SU-DHL-6 (cell line): ENCODE measurements at regions not wholly inside any gene's neighbourhood (a gene's known extent, or its start where the extent isn't known, plus 50 kb on each side); places are given as distances from the start of the nearest gene placed in this dataset.

Experiments used
- H2AFZ ChIP-seq: fragments of 200-600 bp; sonication (generic); 2 replicates; pipeline ENCODE4 v1.6.1; 2014; ENCODE audit warnings: low read depth, mild to moderate bottlenecking, moderate library complexity, mixed read lengths, antibody characterized with exemption, low read length; ENCODE audit not compliant: severe bottlenecking
- H3F3A ChIP-seq: fragments of 200-600 bp; shearing (Covaris generic); 2 replicates; pipeline ENCODE4 v1.6.0; 2016; ENCODE audit warnings: antibody characterized with exemption, mild to moderate bottlenecking; ENCODE audit not compliant: insufficient read depth
- H3K27ac ChIP-seq: fragments of 200-600 bp; sonication (generic); 2 replicates; pipeline ENCODE4 v1.5.1; 2016; ENCODE audit warnings: low read depth, mild to moderate bottlenecking, low read length, moderate library complexity, mixed read lengths
- H3K27me3 ChIP-seq: fragments of 200-600 bp; sonication (generic), shearing (Covaris generic); 2 replicates; pipeline ENCODE4 v1.6.0; 2014; ENCODE audit warnings: mild to moderate bottlenecking, low read length
- H3K36me3 ChIP-seq: fragments of 200-600 bp; sonication (generic); 2 replicates; pipeline ENCODE4 v1.6.1; 2014; ENCODE audit warnings: mild to moderate bottlenecking, low read length, mixed read lengths
- H3K4me2 ChIP-seq: fragments of 300-600, 200-600 bp; shearing (Covaris generic), sonication (generic); 2 replicates; pipeline ENCODE4 v1.6.0; 2014; ENCODE audit warnings: low read length, low read depth, mild to moderate bottlenecking; ENCODE audit not compliant: poor library complexity, severe bottlenecking
- H3K4me3 ChIP-seq: fragments of 200-600 bp; sonication (generic); 2 replicates; pipeline ENCODE4 v1.5.1; 2014; ENCODE audit warnings: antibody characterized with exemption, low read length, mild to moderate bottlenecking, mixed read lengths; ENCODE audit not compliant: insufficient read depth, poor library complexity, severe bottlenecking
- H3K79me2 ChIP-seq: fragments of 200-600 bp; sonication (generic); 2 replicates; pipeline ENCODE4 v1.6.1; 2014; ENCODE audit warnings: mild to moderate bottlenecking, low read length, moderate library complexity; ENCODE audit not compliant: insufficient read depth
- H3K9ac ChIP-seq: fragments of 200-600 bp; sonication (generic); 2 replicates; pipeline ENCODE4 v1.7.0; 2014; ENCODE audit warnings: mild to moderate bottlenecking, low read length
- H3K9me2 ChIP-seq: fragments of 200-600 bp; sonication (generic); replicated peaks from 2 replicates; pipeline ENCODE4 v1.6.1; 2014; ENCODE audit warnings: low read length; ENCODE audit not compliant: insufficient read depth
- H3K9me3 ChIP-seq: fragments of 200-600 bp; sonication (generic); 2 replicates; pipeline ENCODE4 v1.6.1; 2014; ENCODE audit warnings: low read length, mixed read lengths; ENCODE audit not compliant: insufficient read depth
- H4K20me1 ChIP-seq: fragments of 200-600 bp; sonication (generic); 2 replicates; pipeline ENCODE4 v1.6.1; 2014; ENCODE audit warnings: low read depth, mild to moderate bottlenecking, antibody characterized with exemption, low read length, moderate library complexity, mixed read lengths
- CTCF ChIP-seq: fragments of 200-600 bp; sonication (generic); IDR thresholded peaks from one replicate; pipeline ENCODE4 v1.5.1; 2017; ENCODE audit warnings: antibody characterized with exemption, mild to moderate bottlenecking, low read length, moderate library complexity; ENCODE audit not compliant: insufficient read depth, poor library complexity, severe bottlenecking
- EZH2phosphoT487 ChIP-seq: fragments of 200-600 bp; sonication (generic), shearing (Covaris generic); conservative IDR thresholded peaks from 2 replicates; pipeline ENCODE4 v1.6.1; 2018; ENCODE audit warnings: mild to moderate bottlenecking, antibody characterized with exemption, low read length, moderate library complexity, mixed read lengths

GRCh38 chr21:31543191-31543590 lies 116.3 kb upstream of the SOD1 start:
- Histone ChIP-seq H2AFZ (no peak overlapping the region), H3K36me3 (no peaks in the 10 kb centered on the region; the same call in 1 of the 2 replicates), H3K9ac (no peak overlapping the region), H3K9me3 (no peaks in the 10 kb centered on the region), H3K9me2 (no peaks in the 10 kb centered on the region), H3K4me3 (no peak overlapping the region), H4K20me1 (0 out of 2 replicates have a peak, but pooled peaks cover 7% of the 10 kb centered on the region), H3K79me2 (peaks cover 81% of the 10 kb centered on the region), H3F3A (peaks cover 5% of the 10 kb centered on the region; the same call in 1 of the 2 replicates), H3K27ac (no peak overlapping the region), H3K27me3 (no peaks in the 10 kb centered on the region), H3K4me2 (no peak overlapping the region)
- TF ChIP-seq CTCF (no peak), EZH2phosphoT487 (no peak)

- no peaks in the 10 kb centered on the region; the same call in 1 of the 2 replicates for H3K36me3 ChIP-seq
- H4K20me1 ChIP-seq, result 0 out of 2 replicates have a peak, but pooled peaks cover 7% of the 10 kb centered on the region
- H3K27me3 ChIP-seq, result no peaks in the 10 kb centered on the region
- peaks cover 87% of the 10 kb centered on the region for H3K79me2 ChIP-seq
- no peak overlapping the region for H2AFZ ChIP-seq
- no peak overlapping the region for H3K4me3 ChIP-seq
- peaks cover 5% of the 10 kb centered on the region; the same call in 1 of the 2 replicates for H3F3A ChIP-seq
- TF ChIP-seq CTCF, result no peak
- no peak for TF ChIP-seq EZH2phosphoT487
- H3K9me2 ChIP-seq, result no peaks in the 10 kb centered on the region
- no peak overlapping the region for H3K27ac ChIP-seq
- no peak overlapping the region for H3K4me2 ChIP-seq
- H3K9ac ChIP-seq, result no peak overlapping the region
- no peaks in the 10 kb centered on the region for H3K9me3 ChIP-seq
Observed at GRCh38 chr21:31538816-31539215, 120.7 kb upstream of the SOD1 start.

GRCh38 chr21:31537872-31538576 lies 121.5 kb upstream of the SOD1 start:
- Histone ChIP-seq H4K20me1 (0 out of 2 replicates have a peak, but pooled peaks cover 7% of the 10 kb centered on the region), H3K27ac (no peak overlapping the region), H3F3A (peaks cover 5% of the 10 kb centered on the region; the same call in 1 of the 2 replicates), H3K79me2 (peaks cover 87% of the 10 kb centered on the region), H3K9me2 (no peaks in the 10 kb centered on the region), H3K36me3 (no peaks in the 10 kb centered on the region; the same call in 1 of the 2 replicates), H3K27me3 (no peaks in the 10 kb centered on the region), H2AFZ (no peak overlapping the region), H3K4me2 (no peak overlapping the region), H3K9ac (no peak overlapping the region), H3K4me3 (no peak overlapping the region), H3K9me3 (no peaks in the 10 kb centered on the region)
- TF ChIP-seq EZH2phosphoT487 (no peak), CTCF (peak; percentile 20)
